BE2C (cell line): ENCODE measurements at regions not wholly inside any gene's neighbourhood (a gene's known extent, or its start where the extent isn't known, plus 50 kb on each side); places are given as distances from the start of the nearest gene placed in this dataset.

Source experiments
- DNase-seq: peaks from one replicate; pipeline ENCODE4 v3.0.0-alpha.2; 2020
- H3K27me3 ChIP-seq: fragments of 250-450 bp; sonication (Bioruptor Pico); 2 replicates; pipeline ENCODE4 v1.5.1; 2020; ENCODE audit warnings: mild to moderate bottlenecking
- H3K36me3 ChIP-seq: fragments of 250-450 bp; sonication (Bioruptor Pico); 2 replicates; pipeline ENCODE4 v1.5.1; 2020; ENCODE audit warnings: mild to moderate bottlenecking
- H3K4me1 ChIP-seq: fragments of 250-450 bp; sonication (Bioruptor Pico); 2 replicates; pipeline ENCODE4 v1.5.1; 2020
- H3K4me3 ChIP-seq: 2 replicates; pipeline ENCODE4 v1.5.1; 2011; ENCODE audit warnings: low read depth, low read length
- H3K9me3 ChIP-seq: fragments of 250-450 bp; sonication (Bioruptor Pico); 2 replicates; pipeline ENCODE4 v1.5.1; 2020
- TF ChIP-seq, protein P1 (sequence below): IDR thresholded peaks from 2 replicates; pipeline ENCODE4 v1.5.1; 2012; ENCODE audit warnings: mild to moderate bottlenecking, low read depth, low read length

DNA sequence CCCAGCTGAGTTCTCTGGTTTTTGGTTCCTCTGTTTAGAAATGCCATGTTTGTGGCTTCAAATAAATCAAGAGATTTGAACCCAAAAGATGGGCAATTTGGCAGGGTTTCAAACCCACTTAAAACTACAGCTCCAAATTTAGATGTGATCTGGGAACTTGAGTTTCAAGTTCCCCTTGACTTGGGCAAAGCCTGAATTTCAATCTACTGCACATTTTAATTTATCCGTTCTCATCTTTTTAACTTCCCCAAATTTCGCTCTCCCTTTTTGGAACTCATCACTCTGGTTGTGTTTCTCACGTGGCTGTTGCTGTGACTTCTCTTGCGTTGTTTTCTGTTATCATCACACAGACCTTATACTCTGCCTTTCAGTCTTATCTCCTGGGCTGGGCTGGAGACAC lies 230.9 kb downstream of the CDC5L start:
- H3K27me3 ChIP-seq: 0 out of 2 replicates have a peak, but pooled peaks cover 4% of the 10 kb centered on the region
- no peak overlapping the region for H3K4me3 ChIP-seq
- no peaks in the 10 kb centered on the region for H3K36me3 ChIP-seq
- H3K9me3 ChIP-seq: no peaks in the 10 kb centered on the region
- no peak for DNase-seq
- TF ChIP-seq, protein P1, sequence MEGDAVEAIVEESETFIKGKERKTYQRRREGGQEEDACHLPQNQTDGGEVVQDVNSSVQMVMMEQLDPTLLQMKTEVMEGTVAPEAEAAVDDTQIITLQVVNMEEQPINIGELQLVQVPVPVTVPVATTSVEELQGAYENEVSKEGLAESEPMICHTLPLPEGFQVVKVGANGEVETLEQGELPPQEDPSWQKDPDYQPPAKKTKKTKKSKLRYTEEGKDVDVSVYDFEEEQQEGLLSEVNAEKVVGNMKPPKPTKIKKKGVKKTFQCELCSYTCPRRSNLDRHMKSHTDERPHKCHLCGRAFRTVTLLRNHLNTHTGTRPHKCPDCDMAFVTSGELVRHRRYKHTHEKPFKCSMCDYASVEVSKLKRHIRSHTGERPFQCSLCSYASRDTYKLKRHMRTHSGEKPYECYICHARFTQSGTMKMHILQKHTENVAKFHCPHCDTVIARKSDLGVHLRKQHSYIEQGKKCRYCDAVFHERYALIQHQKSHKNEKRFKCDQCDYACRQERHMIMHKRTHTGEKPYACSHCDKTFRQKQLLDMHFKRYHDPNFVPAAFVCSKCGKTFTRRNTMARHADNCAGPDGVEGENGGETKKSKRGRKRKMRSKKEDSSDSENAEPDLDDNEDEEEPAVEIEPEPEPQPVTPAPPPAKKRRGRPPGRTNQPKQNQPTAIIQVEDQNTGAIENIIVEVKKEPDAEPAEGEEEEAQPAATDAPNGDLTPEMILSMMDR: no peak
- no peaks in the 10 kb centered on the region for H3K4me1 ChIP-seq

GRCh38 chr6:44620922-44621321 lies 233.4 kb downstream of the CDC5L start:
- DNase-seq: no peak
- Histone ChIP-seq H3K4me3 (no peak overlapping the region), H3K9me3 (no peaks in the 10 kb centered on the region), H3K36me3 (no peaks in the 10 kb centered on the region), H3K27me3 (0 out of 2 replicates have a peak, but pooled peaks cover 8% of the 10 kb centered on the region), H3K4me1 (no peaks in the 10 kb centered on the region)
- TF ChIP-seq, protein P1: no peak

DNA sequence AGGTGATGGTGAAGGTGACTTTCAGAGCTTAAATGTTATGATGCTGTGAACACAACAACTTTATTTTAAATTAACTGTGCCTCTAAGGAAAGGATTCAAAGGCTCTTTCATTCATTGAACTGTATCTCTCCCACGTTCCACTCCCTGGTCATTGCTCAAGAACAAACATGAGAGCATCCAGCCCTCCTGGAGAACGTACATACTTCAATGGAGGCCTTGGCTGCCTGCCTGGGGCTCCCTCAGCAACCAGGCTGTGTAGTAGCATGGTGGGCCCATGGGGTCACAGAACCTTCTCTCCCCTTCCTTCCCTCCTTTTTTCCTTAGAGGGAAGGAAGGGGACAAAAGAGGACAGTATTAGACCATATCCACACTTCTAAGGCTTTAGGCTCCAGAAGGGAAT lies 234.3 kb downstream of the CDC5L start:
- Histone ChIP-seq H3K4me1 (no peaks in the 10 kb centered on the region), H3K27me3 (0 out of 2 replicates have a peak, but pooled peaks cover 8% of the 10 kb centered on the region), H3K4me3 (no peak overlapping the region), H3K36me3 (no peaks in the 10 kb centered on the region), H3K9me3 (no peaks in the 10 kb centered on the region)
- TF ChIP-seq, protein P1: no peak
- DNase-seq: no peak

GRCh38 chr6:44622555-44622954 lies 235.0 kb downstream of the CDC5L start:
- no peaks in the 10 kb centered on the region for H3K36me3 ChIP-seq
- no peak overlapping the region for H3K4me3 ChIP-seq
- H3K27me3 ChIP-seq: 0 out of 2 replicates have a peak, but pooled peaks cover 8% of the 10 kb centered on the region
- H3K4me1 ChIP-seq: no peaks in the 10 kb centered on the region
- H3K9me3 ChIP-seq: no peaks in the 10 kb centered on the region
- TF ChIP-seq, protein P1: no peak
- DNase-seq: no peak

DNA sequence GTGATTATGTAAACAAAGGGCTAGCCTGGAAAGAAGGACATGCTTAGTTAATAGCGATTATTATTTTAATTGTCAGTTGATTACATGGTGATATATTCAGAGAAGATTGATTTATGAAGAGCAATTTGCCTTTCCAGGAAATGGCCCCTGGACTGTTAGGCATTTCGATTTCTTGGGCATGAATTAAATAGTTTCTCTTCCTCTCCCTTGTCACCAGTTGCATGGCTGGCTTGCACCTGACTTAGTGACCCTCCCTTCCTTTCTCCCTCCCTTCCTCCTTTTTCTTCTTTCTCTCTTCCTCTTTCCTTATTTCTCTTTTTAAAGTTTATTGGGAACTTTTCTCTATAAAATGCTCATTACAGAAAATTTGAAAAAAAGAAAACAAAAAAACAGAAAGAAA lies 235.4 kb downstream of the CDC5L start:
- 0 out of 2 replicates have a peak, but pooled peaks cover 8% of the 10 kb centered on the region for H3K27me3 ChIP-seq
- no peak for DNase-seq
- H3K36me3 ChIP-seq: no peaks in the 10 kb centered on the region
- no peaks in the 10 kb centered on the region for H3K9me3 ChIP-seq
- H3K4me1 ChIP-seq: no peaks in the 10 kb centered on the region
- no peak overlapping the region for H3K4me3 ChIP-seq
- TF ChIP-seq, protein P1: no peak

DNA sequence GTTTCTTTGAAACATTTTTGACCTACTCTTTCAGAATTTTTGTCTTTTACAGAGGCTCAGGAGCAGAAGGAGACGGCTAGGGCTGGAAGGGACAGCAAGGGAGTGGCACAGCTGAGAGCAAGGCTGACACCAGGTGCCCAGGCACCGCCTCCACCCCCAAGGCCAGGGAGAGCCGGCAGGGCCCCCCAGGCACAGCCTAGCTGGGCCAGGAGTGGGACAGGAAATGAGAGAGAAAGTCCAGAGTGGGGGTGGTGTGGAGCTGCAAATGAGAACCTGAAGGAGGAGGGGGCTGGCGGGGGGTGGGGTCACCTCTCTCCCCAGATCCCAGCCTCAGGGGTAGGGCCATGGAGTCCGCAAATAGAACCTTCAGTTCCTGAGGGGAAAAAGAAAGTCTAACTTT lies 236.7 kb downstream of the CDC5L start:
- Histone ChIP-seq H3K36me3 (no peaks in the 10 kb centered on the region), H3K27me3 (0 out of 2 replicates have a peak, but pooled peaks cover 8% of the 10 kb centered on the region), H3K9me3 (no peaks in the 10 kb centered on the region; the same call in 1 of the 2 replicates), H3K4me3 (no peak overlapping the region), H3K4me1 (no peaks in the 10 kb centered on the region)
- TF ChIP-seq, protein P1: no peak
- DNase-seq: no peak
